Left hindlimb (tissue), 1 donor: ENCODE measurements at regions not wholly inside any gene's neighbourhood (a gene's known extent, or its start where the extent isn't known, plus 50 kb on each side); places are given as distances from the start of the nearest gene placed in this dataset.
"Not testable (repeated sequence)": the region's sequence is repeated elsewhere in the genome, so short reads cannot be mapped to it uniquely, and the experiment has no call there.

Source experiments
- DNase-seq: peaks from one replicate; pipeline ENCODE4 v3.0.0-alpha.2; 2018

DNA sequence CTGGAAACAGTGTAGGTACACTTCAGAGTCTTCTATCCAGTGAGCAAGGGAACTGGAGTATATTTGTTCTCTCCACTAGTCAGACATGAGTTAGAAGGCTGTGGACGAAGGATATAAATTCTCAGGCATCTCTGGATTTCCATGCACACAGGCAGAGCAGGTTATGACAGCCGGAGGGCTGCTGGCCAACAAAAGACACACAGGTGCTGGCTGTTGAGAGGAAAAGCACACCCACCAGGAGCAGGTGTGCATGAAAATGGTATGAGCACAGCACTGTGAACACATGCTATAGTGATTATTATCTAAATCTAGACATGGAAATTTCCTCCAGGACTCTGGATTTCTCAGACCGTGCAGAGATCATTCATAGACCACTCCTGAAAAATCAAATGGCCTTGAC lies 444.7 kb upstream of the RPS6KA3 start:
- DNase-seq: no peak

DNA sequence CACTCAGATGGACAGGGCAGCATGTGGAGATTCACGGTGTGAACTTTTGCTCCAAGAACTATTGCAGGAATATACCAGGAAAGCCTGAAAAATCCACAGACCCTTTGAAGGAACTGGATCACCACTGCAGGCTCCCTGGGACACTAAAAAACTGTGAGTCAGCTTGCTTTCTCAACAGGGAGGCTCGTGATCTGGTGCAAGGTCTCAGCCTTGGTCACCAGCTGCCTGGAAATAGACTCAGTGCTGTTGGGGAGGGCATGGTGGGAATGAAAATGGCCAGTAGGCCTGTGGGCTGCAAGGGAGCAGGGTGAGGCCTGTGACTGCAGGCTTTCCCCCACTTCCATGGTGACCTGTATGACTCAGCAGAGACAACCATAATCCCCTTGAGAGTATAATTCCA lies 426.4 kb upstream of the RPS6KA3 start:
- no peak for DNase-seq

DNA sequence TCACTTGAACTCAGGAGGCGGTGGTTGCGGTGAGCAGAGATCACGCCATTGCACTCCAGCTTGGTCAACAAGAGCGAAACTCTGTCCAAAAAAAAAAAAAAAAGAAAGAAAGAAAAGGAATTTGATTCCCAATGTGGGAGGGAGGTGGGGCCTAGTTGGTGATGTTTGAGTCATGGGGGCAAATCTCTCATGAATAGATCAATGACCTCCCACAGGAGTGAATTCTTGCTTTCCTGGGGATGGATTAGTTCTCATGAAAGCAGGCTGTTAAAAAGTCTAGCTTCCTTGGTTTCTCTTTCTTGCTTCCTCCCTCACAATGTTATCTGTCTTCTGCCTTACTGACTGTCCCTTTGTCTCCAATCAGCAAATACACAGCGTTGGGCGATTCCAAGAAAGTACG lies 419.5 kb upstream of the RPS6KA3 start:
- DNase-seq: no peak

DNA sequence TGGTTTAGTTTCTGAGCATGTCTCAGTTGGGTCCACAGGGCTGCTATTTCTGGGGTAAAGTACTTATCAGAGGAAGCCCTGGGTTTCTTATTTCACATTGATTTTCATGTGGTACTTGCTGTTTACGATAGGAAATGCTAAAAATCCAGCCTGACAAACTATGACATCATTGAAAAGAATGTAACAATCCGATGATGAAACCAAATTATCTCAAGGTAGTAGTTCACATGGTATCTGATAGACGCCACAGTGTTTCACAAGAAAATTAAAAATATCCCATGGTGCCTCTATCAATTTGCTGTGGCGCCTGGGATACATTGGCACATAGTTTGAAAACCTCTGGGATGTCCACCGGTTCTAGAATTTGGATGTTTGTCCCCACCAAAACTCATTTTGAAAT lies 418.9 kb upstream of the RPS6KA3 start:
- DNase-seq: no peak

DNA sequence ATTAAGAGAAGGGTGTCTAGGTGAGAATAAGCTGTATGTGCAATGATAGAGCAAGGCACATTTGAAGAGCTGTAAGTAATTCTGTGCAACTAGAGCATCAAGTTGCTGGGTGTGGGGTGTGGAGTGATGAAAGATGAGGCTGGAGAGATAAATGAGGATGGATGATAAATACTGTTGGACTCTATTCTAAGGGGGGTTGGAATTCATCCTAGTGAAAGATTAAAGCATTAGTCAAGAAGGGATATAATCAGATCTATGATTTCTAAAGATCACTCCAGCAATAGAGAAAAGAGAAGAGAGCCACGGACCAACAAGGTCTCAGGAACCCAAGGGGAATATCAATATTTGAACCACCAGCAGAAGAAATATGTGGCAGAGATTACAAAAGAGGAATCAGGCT lies 415.0 kb upstream of the RPS6KA3 start:
- DNase-seq: no peak

DNA sequence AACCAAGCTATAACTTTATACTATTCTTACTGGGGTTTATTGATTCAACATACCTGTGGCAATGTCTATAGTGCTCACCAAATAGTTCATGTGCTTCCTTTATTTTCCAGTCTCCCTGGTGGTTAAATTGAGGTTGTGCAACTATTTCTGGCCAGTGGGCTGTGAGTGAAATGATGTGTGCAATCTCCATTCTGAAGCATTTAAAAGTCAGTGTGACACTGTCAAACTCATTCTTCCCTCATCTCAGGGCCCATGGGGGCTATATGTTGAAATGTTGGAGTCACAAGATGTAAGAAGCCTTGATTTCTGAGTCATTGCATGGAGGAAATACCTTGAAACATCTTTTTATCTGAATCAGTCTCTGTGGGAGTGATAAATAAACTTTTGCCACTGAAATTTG lies 414.3 kb upstream of the RPS6KA3 start:
- DNase-seq: no peak

DNA sequence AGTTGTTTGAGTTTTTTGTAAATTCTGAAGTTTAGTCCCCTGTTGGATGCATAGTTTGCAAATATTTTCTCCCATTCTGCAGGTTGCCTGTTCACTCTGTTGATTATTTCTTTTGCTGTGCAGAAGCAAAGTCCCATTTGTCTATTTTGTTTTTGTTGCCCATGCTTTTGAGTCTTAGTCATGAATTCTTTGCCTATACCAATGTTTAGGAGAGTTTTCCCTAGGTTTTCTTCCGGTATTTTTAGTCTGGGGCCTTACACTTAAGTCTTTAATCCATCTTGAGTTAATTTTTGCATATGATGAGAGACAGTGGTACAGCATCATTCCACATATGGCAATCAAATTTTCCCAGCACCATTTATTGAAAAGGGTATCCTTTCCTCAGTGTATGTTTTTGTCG lies 405.8 kb upstream of the RPS6KA3 start:
- no peak for DNase-seq

DNA sequence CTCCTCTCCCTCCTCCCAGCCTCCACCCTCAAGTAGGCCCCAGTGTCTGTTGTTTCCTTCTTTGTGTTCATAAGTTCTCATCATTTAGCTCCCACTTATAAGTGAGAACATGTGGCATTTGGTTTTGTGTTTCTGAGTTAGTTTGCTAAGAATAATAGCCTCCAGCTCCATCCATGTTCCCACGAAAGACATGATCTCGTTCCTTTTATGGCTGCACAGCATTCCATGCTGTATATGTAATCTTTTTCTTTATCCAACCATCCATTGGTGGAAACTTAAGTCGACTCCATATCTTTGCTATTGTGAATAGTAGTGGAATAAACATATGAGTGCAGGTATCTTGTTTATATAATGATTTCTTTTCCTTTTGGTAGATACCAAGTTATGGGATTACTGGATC lies 405.0 kb upstream of the RPS6KA3 start:
- not testable (repeated sequence) for DNase-seq

DNA sequence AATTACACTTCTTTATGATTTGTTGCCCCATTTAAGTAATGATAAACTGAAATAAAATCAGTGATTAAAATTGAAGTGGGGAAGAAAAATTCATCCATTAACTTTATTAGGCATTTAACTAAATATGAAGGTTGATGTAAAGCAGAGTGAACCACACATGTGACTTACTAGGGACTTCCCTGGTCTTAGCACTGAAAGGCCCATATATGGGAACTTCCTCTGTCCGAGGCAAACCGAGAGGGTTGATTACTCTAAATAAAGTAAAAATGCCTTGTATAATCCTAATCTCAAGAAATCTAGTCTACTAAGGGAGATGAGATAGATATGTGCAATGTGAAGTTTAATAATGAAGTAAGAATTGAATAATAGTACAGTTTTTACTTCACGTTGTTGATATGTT lies 403.9 kb upstream of the RPS6KA3 start:
- DNase-seq: no peak

DNA sequence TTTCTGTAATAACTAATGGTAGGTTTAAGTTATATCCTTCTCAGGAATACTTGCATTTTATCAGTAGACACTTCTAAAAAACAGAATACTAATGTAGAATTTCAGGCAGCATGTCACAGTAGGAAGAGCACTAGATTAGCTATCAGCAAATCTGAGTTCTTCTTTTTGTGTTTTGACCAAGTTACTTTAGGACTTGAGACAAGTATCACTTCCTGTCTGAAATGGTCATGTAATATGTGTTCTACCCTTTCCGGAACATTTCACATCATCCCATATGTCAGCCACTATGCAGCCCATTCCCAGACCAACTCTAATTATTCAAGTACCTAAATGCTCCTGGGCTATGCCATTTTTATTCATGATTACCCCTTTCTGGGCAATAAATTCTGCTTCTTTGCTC lies 401.8 kb upstream of the RPS6KA3 start:
- no peak for DNase-seq

DNA sequence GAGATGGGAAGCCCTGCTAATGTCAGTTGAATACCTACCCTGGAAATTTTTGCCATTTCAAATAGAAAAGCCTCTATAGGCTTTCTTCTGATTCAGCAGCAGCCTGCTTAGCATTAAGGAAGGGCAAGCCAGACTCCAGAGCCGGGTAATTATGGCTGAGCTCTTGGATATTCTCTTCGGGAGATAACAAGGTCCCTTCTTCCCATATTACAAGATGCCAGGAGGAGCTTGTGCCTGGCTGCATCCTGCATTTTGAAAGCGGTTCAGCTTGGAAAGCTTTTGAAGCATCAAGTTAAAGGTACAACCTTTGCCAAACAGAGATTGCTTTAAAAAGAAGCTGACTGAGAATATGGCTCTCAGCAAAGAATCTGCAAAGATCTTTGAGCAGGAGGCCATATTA lies 399.6 kb upstream of the RPS6KA3 start:
- DNase-seq: no peak

DNA sequence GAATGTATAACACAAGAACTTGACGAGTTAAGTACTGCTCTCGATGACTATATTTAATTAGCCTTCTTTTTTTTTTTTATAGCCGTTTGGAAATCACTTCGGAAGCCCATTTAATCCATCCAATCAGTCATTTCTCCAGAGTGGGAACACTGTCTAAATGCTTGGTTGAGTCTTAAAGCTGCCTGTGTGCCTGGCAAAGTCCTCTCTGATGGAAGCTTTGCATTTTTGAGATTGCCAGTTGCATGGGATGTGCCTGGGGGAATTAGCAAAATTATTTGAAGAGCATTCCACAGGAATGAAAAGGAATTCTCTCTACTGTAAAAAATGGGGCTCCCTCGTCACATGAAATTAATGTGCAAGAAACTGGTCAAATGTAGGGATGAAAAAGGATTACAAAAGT lies 398.8 kb upstream of the RPS6KA3 start:
- no peak for DNase-seq

DNA sequence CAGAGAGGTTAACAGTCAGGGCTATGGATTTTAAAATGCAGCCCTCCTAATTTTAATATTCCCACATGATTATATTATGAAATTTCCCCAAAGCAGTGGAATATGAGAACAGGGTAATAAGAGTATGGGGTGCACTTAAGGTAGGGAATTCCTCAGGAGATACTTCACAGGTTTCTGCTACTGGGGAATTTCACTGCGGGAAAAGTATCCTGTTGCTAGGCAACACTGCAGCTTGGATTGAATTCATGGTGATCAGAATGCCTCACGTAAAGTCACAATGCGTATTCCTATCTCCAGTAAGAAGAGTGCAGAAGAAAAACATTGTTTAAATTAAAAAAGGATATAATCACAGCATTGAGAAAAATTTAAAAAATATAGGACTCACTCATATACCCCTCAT lies 398.1 kb upstream of the RPS6KA3 start:
- no peak for DNase-seq

DNA sequence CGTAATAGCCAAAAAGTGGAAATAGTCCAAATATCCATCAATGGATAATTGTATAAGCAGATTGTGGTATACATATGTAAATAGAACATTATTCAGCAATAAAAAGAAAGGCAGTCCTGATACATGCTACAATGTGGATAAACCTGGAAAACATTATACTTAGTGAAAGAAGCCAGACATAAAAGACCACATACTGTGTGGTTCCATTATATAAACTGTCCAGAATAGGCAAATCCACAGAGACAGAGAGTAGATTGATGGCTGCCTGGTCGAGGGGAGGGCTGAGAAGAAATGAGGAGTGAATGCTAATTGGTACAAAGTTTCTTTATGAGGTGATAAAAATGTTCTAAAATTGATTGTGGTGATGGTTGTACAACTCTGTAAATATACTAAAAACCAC lies 397.4 kb upstream of the RPS6KA3 start:
- no peak for DNase-seq

DNA sequence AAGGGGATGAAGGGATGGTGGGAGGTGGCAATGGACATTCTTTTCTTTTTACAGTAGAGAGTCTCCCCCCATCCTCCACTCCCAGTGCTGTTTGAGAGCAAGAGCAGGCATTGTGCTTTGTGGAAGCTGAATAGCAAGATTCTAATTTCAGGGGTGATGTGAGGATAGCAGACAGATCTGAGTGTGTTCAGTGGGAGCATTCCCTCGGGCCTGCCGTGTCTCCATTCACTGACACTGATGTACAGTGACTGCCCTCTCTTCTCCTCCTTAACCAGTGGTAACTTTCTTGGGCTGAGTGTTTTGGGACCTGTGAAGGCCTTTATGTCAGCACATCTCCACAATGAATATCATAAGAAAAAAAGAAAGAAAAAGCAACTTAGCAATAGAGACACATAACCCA lies 396.6 kb upstream of the RPS6KA3 start:
- DNase-seq: no peak

DNA sequence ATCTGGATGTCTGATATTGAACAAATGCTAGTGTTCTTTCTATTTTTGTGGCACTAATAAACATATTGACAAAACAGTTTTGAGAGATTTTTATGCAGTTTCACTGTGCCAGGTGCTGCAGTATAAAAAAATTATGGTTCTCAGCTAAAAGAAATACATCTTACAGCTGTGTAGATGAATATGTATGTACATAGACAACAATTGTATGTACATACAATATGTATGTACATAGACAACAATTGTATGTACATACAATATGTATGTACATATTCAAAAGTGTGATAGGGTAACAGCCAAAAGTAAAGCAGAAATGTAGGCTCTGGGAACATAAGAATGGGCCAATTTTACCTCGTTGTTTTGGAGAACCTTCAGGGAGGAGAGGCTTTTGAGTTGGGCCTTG lies 390.0 kb upstream of the RPS6KA3 start:
- no peak for DNase-seq

DNA sequence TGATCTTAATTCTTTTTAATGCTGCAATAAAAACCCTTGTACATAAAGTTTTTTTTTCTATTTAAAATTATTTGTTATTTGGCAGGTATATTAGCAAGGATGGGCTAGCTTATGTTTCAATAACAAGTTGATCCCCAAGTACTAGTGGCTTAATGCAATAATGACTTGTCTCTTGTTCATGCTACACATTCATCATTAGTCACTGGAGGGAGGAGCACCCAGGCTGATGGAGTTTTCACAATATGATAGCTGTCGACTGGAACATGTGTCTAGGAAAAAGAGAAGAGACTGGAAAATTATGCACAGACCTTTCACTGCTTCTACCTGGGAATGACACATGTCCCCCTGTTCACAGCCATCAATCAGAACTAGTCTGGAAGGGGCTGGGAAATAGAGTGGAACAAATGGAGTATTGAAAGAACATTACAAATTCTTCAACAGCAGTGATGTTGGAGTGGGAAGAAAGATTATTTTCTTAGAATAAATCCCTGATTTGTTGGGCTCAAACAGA lies 387.9 kb upstream of the RPS6KA3 start:
- no peak for DNase-seq

DNA sequence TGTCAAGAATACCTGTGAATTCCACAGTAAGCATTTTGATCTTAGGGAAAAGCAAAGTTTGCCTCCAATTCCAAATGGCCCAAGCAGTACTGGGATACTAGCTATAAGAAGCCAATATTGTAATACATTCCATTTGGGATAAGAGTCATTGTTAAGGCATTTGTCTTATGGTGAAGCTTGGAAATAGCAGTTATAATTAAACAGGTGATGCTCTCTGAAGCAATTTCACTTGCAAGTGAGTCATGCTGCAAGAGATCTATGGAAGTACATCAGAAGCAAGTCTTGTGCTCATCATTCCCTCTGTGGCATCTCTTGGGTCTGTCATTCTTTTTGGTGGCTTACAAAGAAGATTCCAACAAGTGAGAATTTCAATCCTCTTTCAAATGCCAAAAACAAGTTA lies 386.4 kb upstream of the RPS6KA3 start:
- no peak for DNase-seq

DNA sequence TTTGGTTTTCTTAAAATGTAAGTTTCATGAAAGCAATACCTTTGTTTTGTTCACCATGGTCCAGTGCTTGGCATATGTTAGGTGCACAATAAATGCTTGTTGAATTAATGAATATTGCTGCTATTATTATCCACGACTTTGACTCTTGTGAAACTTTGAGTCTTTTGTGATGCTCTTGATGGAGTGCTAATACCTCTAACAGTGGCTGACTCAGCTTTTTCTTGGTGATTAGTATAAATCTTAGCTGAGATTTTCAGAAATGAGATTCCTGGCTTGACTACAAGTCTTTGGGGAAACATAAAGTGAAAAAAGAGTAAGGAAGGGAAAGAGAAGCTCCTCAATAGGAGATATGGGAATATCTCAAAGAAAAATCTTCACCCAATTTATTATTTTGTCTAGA lies 375.2 kb upstream of the RPS6KA3 start:
- no peak for DNase-seq

DNA sequence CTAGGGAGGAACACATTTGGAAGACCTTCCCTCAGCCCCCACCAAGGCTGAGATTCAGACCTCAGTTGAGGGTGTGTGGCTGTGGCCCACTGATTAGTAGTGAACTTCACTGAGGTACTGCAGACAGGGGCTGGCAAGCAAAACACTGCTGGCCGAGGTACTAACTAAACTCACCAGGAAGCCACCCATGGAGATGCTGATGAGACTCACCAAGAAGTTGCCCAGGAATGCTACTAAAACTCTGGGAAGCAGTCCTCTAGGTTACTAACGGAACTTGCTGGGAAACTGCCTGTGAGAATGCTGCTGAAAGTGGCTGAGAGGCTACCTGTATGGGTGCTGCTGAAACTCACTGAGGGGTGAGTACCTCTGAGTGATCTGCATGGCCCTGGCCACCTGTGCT lies 372.4 kb upstream of the RPS6KA3 start:
- DNase-seq: no peak

DNA sequence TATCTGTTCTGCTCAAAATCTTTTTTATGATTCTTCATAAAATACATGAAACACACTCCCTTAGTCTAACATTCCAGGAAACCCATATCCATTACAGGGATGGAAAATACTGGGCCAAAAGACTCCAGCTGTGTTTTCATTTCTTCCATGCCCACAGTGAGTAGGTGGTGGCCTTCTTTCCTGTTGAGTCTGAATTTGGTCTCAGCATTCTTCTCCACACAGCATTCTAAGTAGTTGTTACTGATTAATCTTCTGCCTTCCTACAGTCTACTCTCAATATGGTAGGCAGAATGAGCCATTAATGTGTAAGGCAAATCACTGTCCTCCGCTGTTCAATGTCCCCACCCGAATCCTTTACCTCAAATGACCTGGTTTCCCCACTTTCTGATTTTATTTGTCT lies 370.6 kb upstream of the RPS6KA3 start:
- DNase-seq: no peak

DNA sequence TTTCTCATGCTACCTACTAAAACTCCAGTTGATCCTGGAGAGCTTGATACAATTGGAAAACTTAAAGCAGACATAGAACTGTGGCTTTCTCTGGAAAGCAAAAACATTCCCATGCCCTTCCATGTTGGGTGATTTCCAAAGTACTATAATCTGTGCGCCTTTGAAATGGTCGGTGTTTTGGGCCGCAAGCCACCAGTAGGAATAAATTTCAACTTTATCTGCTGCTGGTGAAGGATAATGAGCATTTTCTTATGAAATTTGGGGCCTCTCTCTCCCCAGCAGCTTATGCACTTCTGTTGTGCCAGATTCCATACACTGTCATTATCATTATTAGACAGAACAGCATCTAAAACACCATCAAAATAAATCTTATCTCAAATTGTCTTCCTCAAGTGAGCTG lies 366.7 kb upstream of the RPS6KA3 start:
- DNase-seq: no peak

DNA sequence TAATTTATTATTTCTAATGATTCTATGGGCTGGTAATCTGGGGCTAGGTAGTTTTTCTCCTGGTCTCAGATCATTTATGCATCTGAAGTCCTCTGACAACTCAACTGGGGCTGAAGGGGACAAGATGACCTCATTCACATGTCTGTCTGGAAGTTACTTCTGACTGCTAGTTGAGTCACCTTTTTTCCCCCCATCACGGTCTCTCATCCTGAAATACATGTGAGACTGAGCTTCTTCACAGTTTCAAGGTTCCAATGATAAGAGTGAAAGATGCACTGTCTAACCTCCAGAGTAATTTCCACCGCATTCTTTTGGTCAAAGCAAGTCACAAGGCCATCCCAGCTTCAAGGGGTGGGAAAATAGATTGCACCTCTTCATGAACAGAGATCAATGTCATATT lies 356.7 kb upstream of the RPS6KA3 start:
- DNase-seq: no peak

DNA sequence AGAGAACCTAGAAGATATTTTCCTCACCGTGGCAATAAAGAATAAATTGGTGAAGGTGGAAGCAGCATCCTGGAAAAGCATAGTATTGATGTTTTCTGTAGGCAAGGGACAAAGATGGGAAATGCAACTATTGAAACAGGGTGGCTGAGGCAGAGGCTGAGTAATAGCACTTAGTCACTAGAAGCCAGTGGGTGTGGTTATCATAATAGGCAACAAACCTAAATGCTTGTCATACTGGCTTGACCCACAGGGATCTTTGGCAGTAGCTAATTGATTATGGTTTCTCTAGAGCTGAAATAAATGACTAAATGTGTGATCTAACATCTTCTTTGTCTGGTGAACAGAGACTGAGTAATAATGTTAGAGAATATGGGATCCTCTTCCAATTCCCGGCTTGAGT lies 353.6 kb upstream of the RPS6KA3 start:
- DNase-seq: no peak

DNA sequence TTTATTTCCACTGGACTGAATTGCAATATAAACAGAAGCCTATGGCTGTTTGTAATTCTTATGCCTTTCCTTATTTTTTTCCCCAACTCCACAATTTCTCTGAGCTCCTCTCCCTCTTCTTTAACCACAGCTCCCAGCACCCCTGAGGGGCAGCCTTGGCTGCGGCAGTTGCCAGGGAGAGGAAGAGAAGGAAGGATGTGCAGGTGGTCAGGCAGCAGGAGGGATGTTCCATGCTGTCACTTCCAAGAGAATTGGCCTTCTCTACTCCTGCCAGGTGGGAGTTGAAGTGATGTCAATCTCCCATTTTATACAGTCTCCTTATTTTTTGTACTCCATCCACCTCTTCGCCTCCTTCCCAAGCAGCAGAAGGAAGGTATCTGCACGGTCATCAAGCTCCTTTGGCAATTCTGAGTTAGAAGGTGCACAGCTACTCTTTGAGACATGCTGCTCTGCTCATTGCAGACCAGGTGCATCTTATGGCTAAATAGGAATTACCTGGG lies 343.3 kb upstream of the RPS6KA3 start:
- no peak for DNase-seq

DNA sequence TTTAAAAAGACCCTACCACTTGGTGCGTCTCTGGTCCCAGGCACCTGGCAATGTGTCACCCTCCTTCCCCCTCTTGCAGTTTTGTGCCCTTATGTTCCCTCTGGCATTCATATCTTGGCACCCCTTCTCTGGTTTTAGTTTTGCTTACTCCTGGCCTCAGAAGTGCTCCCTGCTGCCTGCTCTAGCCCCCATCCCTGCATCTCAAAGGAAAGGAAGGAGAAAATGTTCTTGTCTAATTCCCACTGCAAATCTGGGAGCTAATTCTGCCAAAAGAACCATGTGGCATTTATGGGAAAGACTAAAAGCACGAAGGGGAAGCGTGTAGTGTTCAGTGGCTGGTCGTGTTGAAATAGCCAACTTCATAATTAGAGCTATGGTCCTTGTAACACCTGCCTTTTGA lies 340.1 kb upstream of the RPS6KA3 start:
- DNase-seq: no peak
